ENCODE measurements at regions not wholly inside any gene's neighbourhood (a gene's known extent, or its start where the extent isn't known, plus 50 kb on each side); places are given as distances from the start of the nearest gene placed in this dataset.
"Not testable (repeated sequence)": the region's sequence is repeated elsewhere in the genome, so short reads cannot be mapped to it uniquely, and the experiment has no call there.

DNA sequence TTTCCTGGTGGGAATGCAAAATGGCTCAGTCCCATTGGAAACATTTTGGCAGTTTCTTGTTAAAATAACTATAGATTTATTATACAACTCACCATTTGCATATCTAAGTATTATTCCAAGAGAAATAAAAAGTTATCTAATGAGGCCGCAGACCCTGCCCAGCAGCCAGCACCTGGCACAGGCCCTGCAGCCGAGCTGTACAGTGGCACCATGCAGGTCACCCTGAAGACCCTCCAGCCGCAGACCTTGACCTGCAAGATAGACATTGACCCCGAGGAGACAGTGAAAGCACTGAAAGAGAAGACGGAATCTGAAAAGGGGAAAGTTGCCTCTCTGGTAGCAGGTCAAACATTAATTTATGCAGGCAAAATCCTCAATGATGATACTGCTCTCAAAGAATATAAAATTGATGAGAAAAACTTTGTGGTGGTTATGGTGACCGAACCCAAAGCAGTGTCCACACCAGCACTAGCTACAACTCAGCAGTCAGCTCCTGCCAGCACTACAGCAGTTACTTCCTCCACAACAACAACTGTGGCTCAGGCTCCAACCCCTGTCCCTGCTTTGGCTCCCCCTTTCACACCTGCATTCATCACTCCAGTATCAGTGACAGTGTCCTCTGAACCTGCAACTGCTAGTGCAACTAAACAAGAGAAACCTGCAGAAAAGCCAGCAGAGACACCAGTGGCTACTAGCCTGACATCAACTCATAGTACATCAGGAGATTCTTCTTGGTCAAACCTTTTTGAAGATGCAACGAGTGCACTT lies 113.5 kb upstream of the SATB1 start:
- DNase-seq (ENCODE audit: low spot score), result no peak

DNA sequence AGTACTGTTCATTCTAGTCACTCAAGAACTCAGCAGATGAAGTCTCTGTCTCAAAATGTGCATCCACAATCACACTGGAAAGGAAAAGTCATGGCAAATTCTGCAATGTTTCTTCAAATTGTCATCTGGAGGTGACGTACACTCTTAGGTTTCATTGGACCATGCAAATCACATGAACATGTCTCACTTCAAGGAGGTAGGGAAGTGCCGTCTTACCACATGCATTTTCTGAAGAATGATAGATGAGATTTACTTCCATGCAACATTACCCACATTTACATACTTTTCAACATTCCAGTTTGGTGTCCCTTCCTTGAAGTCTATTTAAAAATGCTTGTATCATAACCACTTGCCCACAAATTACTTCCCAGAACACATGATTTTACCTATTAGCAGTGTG lies 107.9 kb upstream of the SATB1 start:
- no peak for DNase-seq (ENCODE audit: low spot score)

- no peak for DNase-seq (ENCODE audit: low spot score)
Measured at GRCh38 chr3:18531662-18532061, 106.5 kb upstream of the SATB1 start.

GRCh38 chr3:18529631-18530030 lies 104.5 kb upstream of the SATB1 start:
- no peak for DNase-seq (ENCODE audit: low spot score)

GRCh38 chr3:18527691-18528090 lies 102.6 kb upstream of the SATB1 start:
- no peak for DNase-seq (ENCODE audit: low spot score)

DNA sequence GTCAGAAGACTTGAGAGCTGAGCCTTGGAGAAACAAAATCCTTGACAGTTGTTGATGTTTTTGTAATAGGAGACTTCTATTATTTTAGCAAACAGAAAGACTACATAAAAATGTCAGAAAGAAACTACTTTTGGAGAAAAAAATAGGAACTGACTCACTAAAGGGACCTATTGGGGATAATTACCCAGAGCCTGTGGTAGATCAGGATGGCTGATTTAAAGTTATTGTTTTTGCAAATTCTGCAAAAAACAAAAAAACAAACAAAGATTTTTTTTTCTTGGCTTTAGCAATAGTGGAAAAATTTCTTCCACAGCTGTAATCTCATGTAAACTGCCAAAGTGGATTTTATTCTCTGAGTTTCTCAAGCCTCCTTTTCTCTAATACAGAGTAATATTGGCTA lies 101.5 kb upstream of the SATB1 start:
- no peak for DNase-seq (ENCODE audit: low spot score)

DNA sequence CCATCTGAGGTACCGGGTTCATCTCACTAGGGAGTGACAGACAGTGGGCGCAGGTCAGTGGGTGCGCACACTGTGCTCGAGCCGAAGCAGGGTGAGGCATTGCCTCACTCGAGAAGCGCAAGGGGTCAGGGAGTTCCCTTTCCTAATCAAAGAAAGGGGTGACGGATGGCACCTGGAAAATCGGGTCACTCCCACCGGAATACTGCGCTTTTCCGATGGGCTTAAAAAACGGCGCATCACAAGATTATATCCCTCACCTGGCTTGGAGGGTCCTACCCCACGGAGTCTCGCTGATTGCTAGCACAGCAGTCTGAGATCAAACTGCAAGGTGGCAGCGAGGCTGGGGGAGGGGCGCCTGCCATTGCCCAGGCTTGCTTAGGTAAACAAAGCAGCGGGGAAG lies 91.0 kb upstream of the SATB1 start:
- not testable (repeated sequence) for DNase-seq (ENCODE audit: low spot score)

- DNase-seq (ENCODE audit: low spot score), result no peak
Measured at GRCh38 chr3:18513091-18513490, 88.0 kb upstream of the SATB1 start.

GRCh38 chr3:18512007-18512406 lies 86.9 kb upstream of the SATB1 start:
- DNase-seq (ENCODE audit: low spot score), result no peak

- DNase-seq (ENCODE audit: low spot score), result no peak
Measured at GRCh38 chr3:18510947-18511346, 85.8 kb upstream of the SATB1 start.

DNA sequence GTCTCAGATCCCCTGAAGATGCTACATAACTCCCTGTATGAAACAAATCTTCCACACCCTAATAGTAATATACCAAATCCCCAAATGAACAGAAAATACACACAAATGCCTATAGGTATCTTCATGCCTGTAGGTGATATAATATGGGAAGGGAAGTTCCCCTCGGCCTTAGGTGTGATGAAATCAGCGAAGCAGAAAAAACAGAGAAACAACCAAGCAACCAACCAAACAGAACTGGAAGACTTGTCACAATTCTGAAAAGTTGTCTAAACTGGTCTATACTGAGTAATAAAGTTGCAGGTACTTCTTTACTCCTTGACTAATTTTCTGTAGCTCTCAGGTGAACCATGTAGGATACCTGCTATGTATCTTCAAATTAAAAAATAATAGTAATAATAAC lies 82.2 kb upstream of the SATB1 start:
- no peak for DNase-seq (ENCODE audit: low spot score)

- DNase-seq (ENCODE audit: low spot score), result no peak
Measured at GRCh38 chr3:18505056-18505455, 79.9 kb upstream of the SATB1 start.

GRCh38 chr3:18501679-18502343 lies 76.7 kb upstream of the SATB1 start:
- DNase-seq (ENCODE audit: low spot score), result no peak

GRCh38 chr3:18500322-18500721 lies 75.2 kb upstream of the SATB1 start:
- DNase-seq (ENCODE audit: low spot score), result no peak

DNA sequence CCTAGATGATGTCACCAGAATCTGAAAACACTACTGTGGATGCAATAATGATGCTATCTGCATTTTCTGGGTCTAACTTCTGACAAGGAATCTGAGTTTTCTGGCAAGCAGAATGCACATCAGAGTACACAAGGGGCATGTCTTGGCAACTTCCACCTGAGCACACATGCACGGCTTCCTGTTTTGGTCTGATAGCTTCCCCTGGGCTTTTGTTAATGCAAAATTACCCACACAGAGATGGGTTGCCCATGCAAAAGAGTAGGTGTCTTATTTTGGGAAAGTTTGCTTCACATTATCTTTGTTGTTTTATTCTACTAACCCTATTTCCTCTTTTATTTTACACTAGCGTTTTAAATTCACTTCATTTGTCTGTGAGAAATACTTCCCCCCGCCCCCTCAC lies 74.2 kb upstream of the SATB1 start:
- DNase-seq (ENCODE audit: low spot score), result no peak

- no peak for DNase-seq (ENCODE audit: low spot score)
Measured at GRCh38 chr3:18494251-18494650, 69.1 kb upstream of the SATB1 start.

DNA sequence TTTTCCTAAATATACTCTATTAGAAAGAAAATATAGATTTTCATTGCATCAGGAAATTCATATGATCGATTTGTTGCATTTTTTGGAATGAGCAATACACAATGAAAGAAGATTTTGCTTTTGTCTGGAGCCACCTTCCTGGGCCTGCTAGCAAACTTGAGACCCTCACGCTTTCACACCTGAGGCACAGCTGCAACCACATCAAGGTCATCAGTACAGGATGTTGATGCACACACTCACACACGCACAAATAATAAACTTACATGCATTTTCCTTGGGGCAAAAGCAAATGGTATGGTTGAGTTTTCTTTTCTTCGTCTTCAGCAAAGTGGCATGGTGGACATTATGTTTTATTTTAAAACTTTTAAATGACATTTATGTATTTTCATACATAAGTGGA lies 64.8 kb upstream of the SATB1 start:
- no peak for DNase-seq (ENCODE audit: low spot score)

- DNase-seq (ENCODE audit: low spot score), result no peak
Measured at GRCh38 chr3:18483226-18483625, 58.1 kb upstream of the SATB1 start.

DNA sequence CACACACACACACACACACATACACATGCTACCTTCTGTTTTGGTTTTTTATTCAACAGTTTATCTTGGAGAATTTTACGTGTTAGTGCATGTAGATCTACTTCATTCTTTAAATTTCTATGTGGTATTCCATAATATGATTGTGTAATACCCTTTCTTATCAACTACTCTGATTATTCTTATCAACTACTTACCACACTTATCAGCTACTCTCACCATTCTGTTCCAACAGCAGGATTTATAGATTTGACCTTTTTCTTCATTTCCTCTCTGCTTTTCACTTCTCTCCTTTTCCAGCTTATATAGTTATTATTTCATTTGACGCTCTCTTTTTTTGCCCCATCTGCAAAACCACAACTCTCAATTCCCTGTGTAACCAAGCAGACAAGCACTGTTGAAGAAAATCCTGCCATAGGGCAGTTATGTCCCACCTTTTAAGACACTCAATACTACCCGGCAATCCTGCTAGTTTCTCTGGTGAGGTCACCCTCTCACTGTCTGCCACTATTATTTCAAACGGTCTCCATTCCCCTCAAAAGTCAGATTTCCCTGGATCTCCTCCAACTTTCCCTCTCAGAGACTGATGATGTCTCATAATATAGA lies 56.9 kb upstream of the SATB1 start:
- no peak for DNase-seq (ENCODE audit: low spot score)

GRCh38 chr3:18477620-18478019 lies 52.5 kb upstream of the SATB1 start:
- no peak for DNase-seq (ENCODE audit: low spot score)

Data from putamen (tissue), 1 donor.